HepG2 (cell line): ENCODE measurements at regions not wholly inside any gene's neighbourhood (a gene's known extent, or its start where the extent isn't known, plus 50 kb on each side); places are given as distances from the start of the nearest gene placed in this dataset.

Experiments used
- ETV5 ChIP-seq: IDR thresholded peaks from 2 replicates; pipeline ENCODE4 v1.6.1; 2018; ENCODE audit warnings: missing biosample characterization, missing genetic modification reagents, inconsistent platforms, borderline replicate concordance
- MXD4 ChIP-seq: IDR thresholded peaks from 2 replicates; pipeline ENCODE4 v1.6.1; 2016; ENCODE audit warnings: mild to moderate bottlenecking, missing biosample characterization, missing genetic modification reagents
- TGIF2 ChIP-seq: IDR thresholded peaks from 2 replicates; pipeline ENCODE4 v1.6.1; 2016; ENCODE audit warnings: control low read depth, missing compliant biosample characterization
- ZKSCAN5 ChIP-seq: sonication (generic); formaldehyde crosslinking; IDR thresholded peaks from 2 replicates; pipeline ENCODE4 v1.5.1; 2020; ENCODE audit warnings: mild to moderate bottlenecking, missing genetic modification reagents
- ZNF12 ChIP-seq: sonication (generic); formaldehyde crosslinking; IDR thresholded peaks from 2 replicates; pipeline ENCODE4 v1.5.0; 2020; ENCODE audit warnings: missing genetic modification reagents
- ZNF136 ChIP-seq: sonication (generic); formaldehyde crosslinking; IDR thresholded peaks from 2 replicates; pipeline ENCODE4 v1.8.1; 2022; ENCODE audit warnings: low read depth, mild to moderate bottlenecking, moderate library complexity, missing genetic modification reagents
- ZNF570 ChIP-seq: sonication (generic); formaldehyde crosslinking; IDR thresholded peaks from 2 replicates; pipeline ENCODE4 v1.4.0; 2020; ENCODE audit warnings: mild to moderate bottlenecking, missing genetic modification reagents, borderline replicate concordance
- ZSCAN30 ChIP-seq: sonication (generic); formaldehyde crosslinking; IDR thresholded peaks from 2 replicates; pipeline ENCODE4 v1.5.0; 2020; ENCODE audit warnings: mild to moderate bottlenecking, missing genetic modification reagents
- TF ChIP-seq, protein P1 (sequence below): sonication (generic); formaldehyde crosslinking; conservative IDR thresholded peaks from 2 replicates; pipeline ENCODE4 v1.4.0; 2020; ENCODE audit warnings: missing genetic modification reagents
- TF ChIP-seq, protein P2 (sequence below): sonication (generic); formaldehyde crosslinking; IDR thresholded peaks from 2 replicates; pipeline ENCODE4 v1.5.1; 2020; ENCODE audit warnings: mild to moderate bottlenecking, missing genetic modification reagents, moderate library complexity
- TF ChIP-seq, protein P3 (sequence below): IDR thresholded peaks from 2 replicates; pipeline ENCODE4 v1.6.1; 2012; ENCODE audit warnings: low read length, improper control_type of control experiment
- TF ChIP-seq, protein P4 (sequence below): sonication (generic); formaldehyde crosslinking; IDR thresholded peaks from 2 replicates; pipeline ENCODE4 v1.4.0; 2020; ENCODE audit warnings: missing genetic modification reagents

DNA sequence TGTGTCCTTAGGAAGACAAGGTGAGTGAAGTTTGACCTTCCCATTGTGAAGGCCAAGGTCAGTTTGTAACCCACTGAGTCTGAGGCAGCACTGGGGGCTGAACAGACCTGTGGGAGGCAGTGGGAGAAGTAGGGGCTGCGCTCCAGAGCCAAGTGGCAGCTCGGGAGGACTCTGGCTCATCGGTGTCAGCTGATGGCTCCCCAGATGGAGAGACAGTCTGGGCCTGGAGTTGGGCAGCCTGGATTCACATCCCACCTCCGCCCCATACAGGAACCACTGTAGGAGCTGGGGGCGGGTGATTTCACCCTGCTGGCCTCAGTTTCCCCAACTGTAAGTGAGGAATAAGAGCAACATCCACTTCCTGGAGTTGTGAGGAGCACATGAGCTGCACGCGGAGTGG lies 128.4 kb downstream of the FOXL1 start (continued):
- TF ChIP-seq, protein P1, sequence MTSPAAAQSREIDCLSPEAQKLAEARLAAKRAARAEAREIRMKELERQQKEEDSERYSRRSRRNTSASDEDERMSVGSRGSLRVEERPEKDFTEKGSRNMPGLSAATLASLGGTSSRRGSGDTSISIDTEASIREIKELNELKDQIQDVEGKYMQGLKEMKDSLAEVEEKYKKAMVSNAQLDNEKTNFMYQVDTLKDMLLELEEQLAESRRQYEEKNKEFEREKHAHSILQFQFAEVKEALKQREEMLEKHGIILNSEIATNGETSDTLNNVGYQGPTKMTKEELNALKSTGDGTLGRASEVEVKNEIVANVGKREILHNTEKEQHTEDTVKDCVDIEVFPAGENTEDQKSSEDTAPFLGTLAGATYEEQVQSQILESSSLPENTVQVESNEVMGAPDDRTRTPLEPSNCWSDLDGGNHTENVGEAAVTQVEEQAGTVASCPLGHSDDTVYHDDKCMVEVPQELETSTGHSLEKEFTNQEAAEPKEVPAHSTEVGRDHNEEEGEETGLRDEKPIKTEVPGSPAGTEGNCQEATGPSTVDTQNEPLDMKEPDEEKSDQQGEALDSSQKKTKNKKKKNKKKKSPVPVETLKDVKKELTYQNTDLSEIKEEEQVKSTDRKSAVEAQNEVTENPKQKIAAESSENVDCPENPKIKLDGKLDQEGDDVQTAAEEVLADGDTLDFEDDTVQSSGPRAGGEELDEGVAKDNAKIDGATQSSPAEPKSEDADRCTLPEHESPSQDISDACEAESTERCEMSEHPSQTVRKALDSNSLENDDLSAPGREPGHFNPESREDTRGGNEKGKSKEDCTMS (CRISPR knock-in tag) = no peak
- no peak for TF ChIP-seq ZNF570 (CRISPR knock-in tag)
- no peak for TF ChIP-seq ZSCAN30 (CRISPR knock-in tag)
- TF ChIP-seq ETV5 (CRISPR knock-in tag) = no peak
- no peak for TF ChIP-seq ZNF136 (CRISPR knock-in tag)
- TF ChIP-seq MXD4 (CRISPR knock-in tag) = no peak
- TF ChIP-seq, protein P2, sequence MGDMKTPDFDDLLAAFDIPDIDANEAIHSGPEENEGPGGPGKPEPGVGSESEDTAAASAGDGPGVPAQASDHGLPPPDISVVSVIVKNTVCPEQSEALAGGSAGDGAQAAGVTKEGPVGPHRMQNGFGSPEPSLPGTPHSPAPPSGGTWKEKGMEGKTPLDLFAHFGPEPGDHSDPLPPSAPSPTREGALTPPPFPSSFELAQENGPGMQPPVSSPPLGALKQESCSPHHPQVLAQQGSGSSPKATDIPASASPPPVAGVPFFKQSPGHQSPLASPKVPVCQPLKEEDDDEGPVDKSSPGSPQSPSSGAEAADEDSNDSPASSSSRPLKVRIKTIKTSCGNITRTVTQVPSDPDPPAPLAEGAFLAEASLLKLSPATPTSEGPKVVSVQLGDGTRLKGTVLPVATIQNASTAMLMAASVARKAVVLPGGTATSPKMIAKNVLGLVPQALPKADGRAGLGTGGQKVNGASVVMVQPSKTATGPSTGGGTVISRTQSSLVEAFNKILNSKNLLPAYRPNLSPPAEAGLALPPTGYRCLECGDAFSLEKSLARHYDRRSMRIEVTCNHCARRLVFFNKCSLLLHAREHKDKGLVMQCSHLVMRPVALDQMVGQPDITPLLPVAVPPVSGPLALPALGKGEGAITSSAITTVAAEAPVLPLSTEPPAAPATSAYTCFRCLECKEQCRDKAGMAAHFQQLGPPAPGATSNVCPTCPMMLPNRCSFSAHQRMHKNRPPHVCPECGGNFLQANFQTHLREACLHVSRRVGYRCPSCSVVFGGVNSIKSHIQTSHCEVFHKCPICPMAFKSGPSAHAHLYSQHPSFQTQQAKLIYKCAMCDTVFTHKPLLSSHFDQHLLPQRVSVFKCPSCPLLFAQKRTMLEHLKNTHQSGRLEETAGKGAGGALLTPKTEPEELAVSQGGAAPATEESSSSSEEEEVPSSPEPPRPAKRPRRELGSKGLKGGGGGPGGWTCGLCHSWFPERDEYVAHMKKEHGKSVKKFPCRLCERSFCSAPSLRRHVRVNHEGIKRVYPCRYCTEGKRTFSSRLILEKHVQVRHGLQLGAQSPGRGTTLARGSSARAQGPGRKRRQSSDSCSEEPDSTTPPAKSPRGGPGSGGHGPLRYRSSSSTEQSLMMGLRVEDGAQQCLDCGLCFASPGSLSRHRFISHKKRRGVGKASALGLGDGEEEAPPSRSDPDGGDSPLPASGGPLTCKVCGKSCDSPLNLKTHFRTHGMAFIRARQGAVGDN (CRISPR knock-in tag) = no peak
- TF ChIP-seq, protein P3, sequence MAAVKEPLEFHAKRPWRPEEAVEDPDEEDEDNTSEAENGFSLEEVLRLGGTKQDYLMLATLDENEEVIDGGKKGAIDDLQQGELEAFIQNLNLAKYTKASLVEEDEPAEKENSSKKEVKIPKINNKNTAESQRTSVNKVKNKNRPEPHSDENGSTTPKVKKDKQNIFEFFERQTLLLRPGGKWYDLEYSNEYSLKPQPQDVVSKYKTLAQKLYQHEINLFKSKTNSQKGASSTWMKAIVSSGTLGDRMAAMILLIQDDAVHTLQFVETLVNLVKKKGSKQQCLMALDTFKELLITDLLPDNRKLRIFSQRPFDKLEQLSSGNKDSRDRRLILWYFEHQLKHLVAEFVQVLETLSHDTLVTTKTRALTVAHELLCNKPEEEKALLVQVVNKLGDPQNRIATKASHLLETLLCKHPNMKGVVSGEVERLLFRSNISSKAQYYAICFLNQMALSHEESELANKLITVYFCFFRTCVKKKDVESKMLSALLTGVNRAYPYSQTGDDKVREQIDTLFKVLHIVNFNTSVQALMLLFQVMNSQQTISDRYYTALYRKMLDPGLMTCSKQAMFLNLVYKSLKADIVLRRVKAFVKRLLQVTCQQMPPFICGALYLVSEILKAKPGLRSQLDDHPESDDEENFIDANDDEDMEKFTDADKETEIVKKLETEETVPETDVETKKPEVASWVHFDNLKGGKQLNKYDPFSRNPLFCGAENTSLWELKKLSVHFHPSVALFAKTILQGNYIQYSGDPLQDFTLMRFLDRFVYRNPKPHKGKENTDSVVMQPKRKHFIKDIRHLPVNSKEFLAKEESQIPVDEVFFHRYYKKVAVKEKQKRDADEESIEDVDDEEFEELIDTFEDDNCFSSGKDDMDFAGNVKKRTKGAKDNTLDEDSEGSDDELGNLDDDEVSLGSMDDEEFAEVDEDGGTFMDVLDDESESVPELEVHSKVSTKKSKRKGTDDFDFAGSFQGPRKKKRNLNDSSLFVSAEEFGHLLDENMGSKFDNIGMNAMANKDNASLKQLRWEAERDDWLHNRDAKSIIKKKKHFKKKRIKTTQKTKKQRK = no peak
- TF ChIP-seq, protein P4, sequence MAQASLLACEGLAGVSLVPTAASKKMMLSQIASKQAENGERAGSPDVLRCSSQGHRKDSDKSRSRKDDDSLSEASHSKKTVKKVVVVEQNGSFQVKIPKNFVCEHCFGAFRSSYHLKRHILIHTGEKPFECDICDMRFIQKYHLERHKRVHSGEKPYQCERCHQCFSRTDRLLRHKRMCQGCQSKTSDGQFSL (CRISPR knock-in tag) = no peak
- TF ChIP-seq TGIF2 (CRISPR knock-in tag) = no peak
- no peak for TF ChIP-seq ZKSCAN5
- TF ChIP-seq ZNF12 (CRISPR knock-in tag) = no peak
